ENCODE measurements at regions not wholly inside any gene's neighbourhood (a gene's known extent, or its start where the extent isn't known, plus 50 kb on each side); places are given as distances from the start of the nearest gene placed in this dataset.

DNA sequence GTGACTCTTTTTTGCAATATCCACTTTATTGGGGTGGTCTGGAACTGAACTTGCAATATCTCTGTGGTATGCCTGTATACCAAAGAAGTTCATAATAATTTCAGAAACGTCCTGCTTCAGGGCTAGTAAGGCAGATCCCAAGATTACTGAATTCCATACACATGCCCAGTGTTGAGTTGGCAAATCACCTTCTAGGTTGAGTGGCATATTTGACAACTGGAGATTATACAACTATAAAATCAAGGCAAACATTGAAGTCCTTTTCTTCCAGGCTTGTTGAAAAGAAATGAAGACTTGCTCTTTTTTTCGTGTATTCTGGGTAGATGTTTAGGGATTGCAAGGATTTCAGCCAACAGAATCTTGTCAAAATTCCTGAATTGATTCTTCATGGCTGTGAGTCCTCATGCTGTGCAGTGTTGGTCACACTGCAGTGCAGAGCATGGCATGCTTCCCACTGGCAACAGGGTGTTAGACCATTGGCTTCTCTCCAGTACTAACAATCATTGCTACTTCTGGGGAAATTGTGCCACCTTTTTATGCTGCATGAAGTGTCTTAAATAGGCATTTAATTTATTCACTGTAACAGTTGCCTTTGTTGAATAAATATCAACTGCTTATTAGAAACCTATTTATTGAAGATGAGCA, 367.1 kb upstream of the ADGRL4 start:
- in situ Hi-C loops (cut with MboI; ENCODE audit: low sequenced_read_pairs, unreplicated experiment) = no loop called here

DNA sequence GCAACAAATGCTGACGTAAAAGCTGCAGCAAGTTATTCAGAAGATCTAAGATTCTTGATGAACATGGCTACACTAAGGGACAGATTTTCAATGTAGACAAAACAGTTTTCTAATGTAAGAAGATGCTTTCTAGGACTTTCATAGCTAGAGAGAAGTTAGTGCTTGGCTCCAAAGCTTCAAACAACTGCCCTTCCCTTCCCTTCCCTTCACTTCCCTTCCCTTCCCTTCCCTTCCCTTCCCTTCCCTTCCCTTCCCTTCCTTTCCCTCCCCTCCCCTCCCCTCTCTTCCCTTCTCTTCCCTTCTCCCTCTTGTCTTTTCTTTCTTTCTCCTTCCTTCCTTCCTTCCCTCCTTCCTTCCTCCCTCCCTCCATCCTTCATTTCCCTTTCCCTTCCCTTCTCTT, 365.3 kb upstream of the ADGRL4 start:
- TF ChIP-seq, protein P1, sequence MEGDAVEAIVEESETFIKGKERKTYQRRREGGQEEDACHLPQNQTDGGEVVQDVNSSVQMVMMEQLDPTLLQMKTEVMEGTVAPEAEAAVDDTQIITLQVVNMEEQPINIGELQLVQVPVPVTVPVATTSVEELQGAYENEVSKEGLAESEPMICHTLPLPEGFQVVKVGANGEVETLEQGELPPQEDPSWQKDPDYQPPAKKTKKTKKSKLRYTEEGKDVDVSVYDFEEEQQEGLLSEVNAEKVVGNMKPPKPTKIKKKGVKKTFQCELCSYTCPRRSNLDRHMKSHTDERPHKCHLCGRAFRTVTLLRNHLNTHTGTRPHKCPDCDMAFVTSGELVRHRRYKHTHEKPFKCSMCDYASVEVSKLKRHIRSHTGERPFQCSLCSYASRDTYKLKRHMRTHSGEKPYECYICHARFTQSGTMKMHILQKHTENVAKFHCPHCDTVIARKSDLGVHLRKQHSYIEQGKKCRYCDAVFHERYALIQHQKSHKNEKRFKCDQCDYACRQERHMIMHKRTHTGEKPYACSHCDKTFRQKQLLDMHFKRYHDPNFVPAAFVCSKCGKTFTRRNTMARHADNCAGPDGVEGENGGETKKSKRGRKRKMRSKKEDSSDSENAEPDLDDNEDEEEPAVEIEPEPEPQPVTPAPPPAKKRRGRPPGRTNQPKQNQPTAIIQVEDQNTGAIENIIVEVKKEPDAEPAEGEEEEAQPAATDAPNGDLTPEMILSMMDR (IDR thresholded peaks at IDR 0.05; ENCODE audit: borderline replicate concordance, control extremely low read depth, extremely low read depth, insufficient read depth, missing control alignments) = no peak
- in situ Hi-C loops (cut with MboI; ENCODE audit: low sequenced_read_pairs, unreplicated experiment) = no loop called here
- no peak for DNase-seq (ENCODE audit: low spot score)

More for the DNA sequence above, 367.1 kb upstream of the ADGRL4 start:
- TF ChIP-seq, protein P1 (IDR thresholded peaks at IDR 0.05; ENCODE audit: borderline replicate concordance, control extremely low read depth, extremely low read depth, insufficient read depth, missing control alignments) = no peak
- DNase-seq (ENCODE audit: low spot score) = no peak

DNA sequence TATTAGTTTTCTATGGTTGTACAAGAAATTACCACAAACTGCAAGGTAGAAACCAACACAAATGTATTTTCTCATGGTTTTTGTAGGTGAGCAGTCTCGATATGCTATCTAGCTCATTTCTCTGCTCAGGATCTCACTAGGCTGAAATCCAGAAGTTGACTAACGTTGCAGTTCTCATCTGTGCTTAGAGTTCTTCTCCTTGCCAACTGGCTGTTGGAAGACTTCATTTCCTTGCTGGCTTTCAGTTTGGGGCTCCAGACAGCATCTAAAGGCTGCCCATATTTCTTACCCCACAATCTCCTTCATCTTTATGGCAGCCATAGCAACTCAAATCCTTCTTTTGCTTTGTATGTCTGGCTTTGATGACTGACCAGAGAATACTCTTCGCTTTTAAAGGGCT, 362.6 kb upstream of the ADGRL4 start:
- DNase-seq (ENCODE audit: low spot score) = no peak
- TF ChIP-seq, protein P1 (IDR thresholded peaks at IDR 0.05; ENCODE audit: borderline replicate concordance, control extremely low read depth, extremely low read depth, insufficient read depth, missing control alignments) = no peak
- in situ Hi-C loops (cut with MboI; ENCODE audit: low sequenced_read_pairs, unreplicated experiment) = no loop called here

DNA sequence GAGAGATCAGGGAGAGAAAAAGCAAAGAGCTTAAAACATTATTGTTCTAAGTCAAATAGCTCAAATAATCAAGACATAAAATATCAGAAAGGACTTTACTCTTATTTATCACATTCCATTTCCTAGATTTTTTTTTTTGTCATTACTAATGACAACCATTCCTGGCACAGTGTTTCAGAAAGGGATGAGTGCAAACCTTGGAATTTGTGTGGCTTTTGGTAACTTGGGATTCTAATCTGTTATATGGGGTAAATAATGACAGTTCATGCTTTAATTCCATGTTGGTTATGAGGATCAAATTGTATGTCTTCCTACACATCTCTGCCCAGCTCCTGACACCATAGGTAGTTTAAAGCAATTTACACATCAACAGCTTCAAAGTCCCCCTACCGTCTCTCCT, 358.4 kb upstream of the ADGRL4 start:
- no peak for DNase-seq (ENCODE audit: low spot score)
- in situ Hi-C loops (cut with MboI; ENCODE audit: low sequenced_read_pairs, unreplicated experiment) = no loop called here
- TF ChIP-seq, protein P1 (IDR thresholded peaks at IDR 0.05; ENCODE audit: borderline replicate concordance, control extremely low read depth, extremely low read depth, insufficient read depth, missing control alignments) = no peak

DNA sequence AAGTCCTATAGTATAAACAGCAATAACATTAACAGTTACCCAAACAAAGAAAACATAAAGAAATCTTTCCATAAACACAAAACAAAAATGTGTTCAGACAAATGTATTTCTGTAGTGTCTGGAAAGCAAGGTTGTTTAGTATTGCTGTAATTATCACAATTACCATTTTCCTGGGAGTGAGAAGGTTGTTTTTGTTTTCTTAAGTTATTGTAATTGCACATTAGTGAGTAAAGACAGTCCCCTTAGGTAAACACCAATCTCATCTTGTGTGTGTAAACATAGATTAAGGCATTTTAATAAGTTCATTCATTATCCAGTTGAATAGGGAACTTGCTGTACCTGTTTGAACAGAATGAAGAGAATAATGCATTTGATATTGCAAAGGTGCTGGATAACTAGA, 356.9 kb upstream of the ADGRL4 start:
- TF ChIP-seq, protein P1 (IDR thresholded peaks at IDR 0.05; ENCODE audit: borderline replicate concordance, control extremely low read depth, extremely low read depth, insufficient read depth, missing control alignments) = no peak
- in situ Hi-C loops (cut with MboI; ENCODE audit: low sequenced_read_pairs, unreplicated experiment) = no loop called here
- DNase-seq (ENCODE audit: low spot score) = no peak

DNA sequence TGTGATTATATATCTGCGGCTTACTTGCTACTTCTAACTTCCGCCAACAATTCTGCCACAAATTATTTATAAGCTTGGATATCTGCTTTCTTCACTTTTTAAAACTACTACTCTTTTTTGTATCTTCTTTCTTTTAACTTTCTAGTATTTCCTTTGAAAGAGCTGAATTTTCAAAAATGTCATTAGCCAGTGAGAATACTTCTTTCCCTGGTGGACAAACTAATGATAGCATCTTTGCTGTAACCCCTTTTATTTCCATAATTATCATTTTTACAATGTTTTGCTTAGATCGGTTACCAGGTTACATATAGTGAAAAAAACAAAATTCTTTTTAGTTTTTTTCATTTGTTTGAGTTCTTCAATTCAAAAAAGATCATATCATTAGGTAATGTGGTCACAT, 355.9 kb upstream of the ADGRL4 start:
- no peak for DNase-seq (ENCODE audit: low spot score)
- TF ChIP-seq, protein P1 (IDR thresholded peaks at IDR 0.05; ENCODE audit: borderline replicate concordance, control extremely low read depth, extremely low read depth, insufficient read depth, missing control alignments) = no peak
- in situ Hi-C loops (cut with MboI; ENCODE audit: low sequenced_read_pairs, unreplicated experiment) = no loop called here
